Lower lobe of right lung (tissue), 2 donors: ENCODE measurements at regions not wholly inside any gene's neighbourhood (a gene's known extent, or its start where the extent isn't known, plus 50 kb on each side); places are given as distances from the start of the nearest gene placed in this dataset.

Source experiments
- ATAC-seq, 2 donors: fragments of 200-7000 bp; cut with Tn5 transposase; one replicate each; pipeline ENCODE4 v1.9.1; 2020 to 2022; ENCODE audit warnings: mild to moderate bottlenecking in 2 of 2, moderate library complexity in 2 of 2
- DNase-seq: peaks from one replicate; pipeline ENCODE4 v3.0.0-alpha.2; 2020
- H3K27ac ChIP-seq: fragments of 200-600 bp; one replicate; pipeline ENCODE4 v1.8.0; 2022
- H3K27me3 ChIP-seq: fragments of 200-600 bp; one replicate; pipeline ENCODE4 v1.8.0; 2022; ENCODE audit warnings: low read depth
- H3K36me3 ChIP-seq: fragments of 200-600 bp; one replicate; pipeline ENCODE4 v1.8.0; 2022; ENCODE audit warnings: mild to moderate bottlenecking
- H3K4me1 ChIP-seq: fragments of 200-600 bp; one replicate; pipeline ENCODE4 v1.8.0; 2022
- H3K4me3 ChIP-seq: fragments of 200-600 bp; one replicate; pipeline ENCODE4 v1.8.0; 2022; ENCODE audit warnings: mild to moderate bottlenecking
- H3K9me3 ChIP-seq: fragments of 200-600 bp; one replicate; pipeline ENCODE4 v1.8.0; 2022
- intact Hi-C: fragments of 100-400 bp; cut with DNase I; formaldehyde crosslinking; loops from one replicate; pipeline ENCODE4 v1.11.0; 2022
- TF ChIP-seq, protein P1 (sequence below): fragments of 200-600 bp; IDR thresholded peaks from one replicate; pipeline ENCODE4 v1.8.0; 2022; ENCODE audit warnings: antibody characterized with exemption, mild to moderate bottlenecking
- donor health status: DM: no; HTN: yes; CAD: no; lungs with severe emphysema.

DNA sequence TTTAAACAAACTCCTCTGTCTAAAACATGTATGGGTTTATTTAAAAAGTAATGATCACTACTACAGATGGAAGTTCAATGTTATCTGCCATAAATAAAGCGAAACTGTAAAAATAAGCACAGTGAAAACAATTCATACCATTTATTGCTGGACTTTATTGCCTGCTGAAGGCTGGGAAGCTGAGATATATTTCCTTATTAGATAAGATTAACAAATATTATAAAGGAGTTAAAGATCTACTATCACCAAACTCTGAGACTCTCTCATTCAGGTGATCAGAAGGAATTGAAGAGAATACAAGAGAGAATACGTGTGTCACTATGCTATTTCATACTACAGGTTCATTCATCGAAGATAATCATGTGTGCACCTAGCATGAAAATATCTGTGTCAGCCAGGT, 190.9 kb upstream of the ATP10B start:
- Histone ChIP-seq H3K27me3 (no peaks in the 10 kb centered on the region), H3K27ac (no peak overlapping the region), H3K36me3 (no peaks in the 10 kb centered on the region), H3K4me3 (no peak overlapping the region), H3K4me1 (no peaks in the 10 kb centered on the region), H3K9me3 (no peaks in the 10 kb centered on the region)
- ATAC-seq, result no peak
- TF ChIP-seq, protein P1, sequence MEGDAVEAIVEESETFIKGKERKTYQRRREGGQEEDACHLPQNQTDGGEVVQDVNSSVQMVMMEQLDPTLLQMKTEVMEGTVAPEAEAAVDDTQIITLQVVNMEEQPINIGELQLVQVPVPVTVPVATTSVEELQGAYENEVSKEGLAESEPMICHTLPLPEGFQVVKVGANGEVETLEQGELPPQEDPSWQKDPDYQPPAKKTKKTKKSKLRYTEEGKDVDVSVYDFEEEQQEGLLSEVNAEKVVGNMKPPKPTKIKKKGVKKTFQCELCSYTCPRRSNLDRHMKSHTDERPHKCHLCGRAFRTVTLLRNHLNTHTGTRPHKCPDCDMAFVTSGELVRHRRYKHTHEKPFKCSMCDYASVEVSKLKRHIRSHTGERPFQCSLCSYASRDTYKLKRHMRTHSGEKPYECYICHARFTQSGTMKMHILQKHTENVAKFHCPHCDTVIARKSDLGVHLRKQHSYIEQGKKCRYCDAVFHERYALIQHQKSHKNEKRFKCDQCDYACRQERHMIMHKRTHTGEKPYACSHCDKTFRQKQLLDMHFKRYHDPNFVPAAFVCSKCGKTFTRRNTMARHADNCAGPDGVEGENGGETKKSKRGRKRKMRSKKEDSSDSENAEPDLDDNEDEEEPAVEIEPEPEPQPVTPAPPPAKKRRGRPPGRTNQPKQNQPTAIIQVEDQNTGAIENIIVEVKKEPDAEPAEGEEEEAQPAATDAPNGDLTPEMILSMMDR, result no peak
- intact Hi-C loops, result no loop called here
- DNase-seq, result no peak

GRCh38 chr5:161042443-161042842, 190.4 kb upstream of the ATP10B start:
- DNase-seq, result no peak
- intact Hi-C loops, result no loop called here
- no peak overlapping the region for H3K4me3 ChIP-seq
- no peaks in the 10 kb centered on the region for H3K27me3 ChIP-seq
- H3K27ac ChIP-seq, result no peak overlapping the region
- H3K36me3 ChIP-seq, result no peaks in the 10 kb centered on the region
- TF ChIP-seq, protein P1, result no peak
- no peaks in the 10 kb centered on the region for H3K4me1 ChIP-seq
- no peak for ATAC-seq
- no peaks in the 10 kb centered on the region for H3K9me3 ChIP-seq

DNA sequence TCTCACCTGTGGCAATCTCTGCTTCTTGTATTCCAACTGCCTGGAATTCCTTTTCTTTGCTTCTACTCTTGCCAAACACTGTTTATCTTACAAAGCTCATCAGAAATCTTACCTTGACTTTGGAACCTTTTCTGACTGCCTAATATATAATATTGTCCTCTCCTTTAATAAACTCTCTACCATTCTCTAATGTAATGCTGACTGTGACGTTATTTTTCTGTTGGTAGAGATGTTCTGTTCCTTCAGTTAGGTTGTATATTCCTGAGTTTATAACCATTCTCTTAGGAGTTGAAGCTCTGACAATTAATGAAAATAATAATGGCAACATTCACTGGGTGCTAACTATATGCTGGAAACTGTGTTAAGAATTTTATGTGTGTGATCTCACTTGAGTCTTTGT, 188.8 kb upstream of the ATP10B start:
- DNase-seq (no peak), ATAC-seq (no peak)
- intact Hi-C loops, result no loop called here
- Histone ChIP-seq H3K27ac (no peak overlapping the region), H3K9me3 (no peaks in the 10 kb centered on the region), H3K27me3 (no peaks in the 10 kb centered on the region), H3K4me1 (no peaks in the 10 kb centered on the region), H3K36me3 (no peaks in the 10 kb centered on the region), H3K4me3 (no peak overlapping the region)
- TF ChIP-seq, protein P1, result no peak

- no peaks in the 10 kb centered on the region for H3K27me3 ChIP-seq
- no peaks in the 10 kb centered on the region for H3K4me1 ChIP-seq
- no peaks in the 10 kb centered on the region for H3K9me3 ChIP-seq
- DNase-seq, result no peak
- TF ChIP-seq, protein P1, result no peak
- H3K36me3 ChIP-seq, result no peaks in the 10 kb centered on the region
- ATAC-seq, result no peak
- intact Hi-C loops, result no loop called here
- no peak overlapping the region for H3K27ac ChIP-seq
- H3K4me3 ChIP-seq, result no peak overlapping the region
Observed at GRCh38 chr5:161036296-161036695, 184.3 kb upstream of the ATP10B start.

DNA sequence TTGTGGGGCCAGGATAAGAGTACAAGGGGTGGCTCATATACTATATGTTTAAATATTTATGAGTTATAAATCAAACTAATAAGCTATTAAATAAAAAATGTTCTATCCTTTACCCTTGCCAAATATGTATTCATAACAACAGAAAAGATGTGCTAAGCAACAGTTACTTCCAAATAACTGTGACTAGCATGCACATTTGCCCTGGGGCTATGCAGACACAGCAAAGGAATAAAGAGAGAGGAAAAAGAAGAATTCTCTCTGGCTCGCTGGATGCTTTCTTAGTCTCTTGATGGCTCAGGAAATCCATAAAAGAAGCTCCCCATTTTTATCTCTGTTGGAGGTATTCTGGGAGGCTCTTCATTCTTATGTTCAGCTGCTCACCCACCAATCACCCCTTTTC, 182.4 kb upstream of the ATP10B start:
- Histone ChIP-seq H3K27ac (no peak overlapping the region), H3K4me1 (no peaks in the 10 kb centered on the region), H3K4me3 (no peak overlapping the region), H3K9me3 (no peaks in the 10 kb centered on the region), H3K36me3 (no peaks in the 10 kb centered on the region), H3K27me3 (no peaks in the 10 kb centered on the region)
- DNase-seq (no peak), ATAC-seq (no peak)
- TF ChIP-seq, protein P1, result no peak
- intact Hi-C loops, result no loop called here

DNA sequence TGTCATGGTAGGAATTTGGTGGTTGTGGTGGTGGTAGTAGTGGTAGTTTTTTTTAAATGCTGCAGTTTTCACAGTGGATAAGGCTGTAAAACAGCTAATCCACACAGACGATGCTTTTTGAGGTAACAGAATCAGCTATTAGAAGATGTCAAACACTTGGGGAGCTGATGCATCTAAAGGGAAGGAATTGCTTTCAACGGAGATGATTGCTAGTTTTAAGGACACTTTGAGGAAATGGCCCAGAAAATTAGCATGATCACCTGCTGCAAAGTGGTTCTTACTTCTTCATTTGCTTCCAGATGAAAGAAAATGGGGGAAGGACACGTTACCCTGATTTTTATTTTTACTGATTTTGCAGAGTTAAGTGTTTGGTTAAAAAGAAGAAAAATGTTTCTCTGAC, 178.2 kb upstream of the ATP10B start:
- no peak for DNase-seq
- no peaks in the 10 kb centered on the region for H3K9me3 ChIP-seq
- no peak for ATAC-seq
- H3K4me3 ChIP-seq, result no peak overlapping the region
- TF ChIP-seq, protein P1, result no peak
- no peak overlapping the region for H3K27ac ChIP-seq
- no peaks in the 10 kb centered on the region for H3K4me1 ChIP-seq
- intact Hi-C loops, result no loop called here
- no peaks in the 10 kb centered on the region for H3K36me3 ChIP-seq
- H3K27me3 ChIP-seq, result no peaks in the 10 kb centered on the region
